GM19324 (cell line): ENCODE measurements at regions not wholly inside any gene's neighbourhood (a gene's known extent, or its start where the extent isn't known, plus 50 kb on each side); places are given as distances from the start of the nearest gene placed in this dataset.

Experiments used
- ATAC-seq: cut with Tn5 transposase; IDR thresholded peaks from one replicate; pipeline ENCODE4 v1.9.1; 2021; ENCODE audit warnings: mild to moderate bottlenecking, moderate library complexity; ENCODE audit not compliant: unreplicated experiment, low FRiP score

DNA sequence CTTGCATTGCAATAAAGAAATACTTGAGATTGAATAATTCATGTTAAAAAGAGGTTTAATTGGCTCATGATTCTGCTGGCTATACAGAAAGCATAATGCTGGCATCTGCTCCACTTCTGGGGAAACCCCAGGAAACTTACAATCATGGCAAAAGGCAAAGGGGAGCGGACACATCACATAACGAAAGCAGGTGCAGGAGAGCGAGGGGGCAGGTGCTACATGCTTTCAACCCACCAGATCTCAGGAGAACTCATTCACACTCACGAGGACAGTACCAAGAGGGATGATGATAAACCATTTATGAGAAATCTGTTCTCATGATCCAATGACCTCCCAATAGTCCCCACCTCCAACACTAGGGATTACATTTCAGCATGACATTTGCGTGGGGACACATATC lies 172.6 kb downstream of the RASSF9 start:
- ATAC-seq: no peak

- no peak for ATAC-seq
Observed at GRCh38 chr12:85664429-85664828, 171.8 kb downstream of the RASSF9 start.

DNA sequence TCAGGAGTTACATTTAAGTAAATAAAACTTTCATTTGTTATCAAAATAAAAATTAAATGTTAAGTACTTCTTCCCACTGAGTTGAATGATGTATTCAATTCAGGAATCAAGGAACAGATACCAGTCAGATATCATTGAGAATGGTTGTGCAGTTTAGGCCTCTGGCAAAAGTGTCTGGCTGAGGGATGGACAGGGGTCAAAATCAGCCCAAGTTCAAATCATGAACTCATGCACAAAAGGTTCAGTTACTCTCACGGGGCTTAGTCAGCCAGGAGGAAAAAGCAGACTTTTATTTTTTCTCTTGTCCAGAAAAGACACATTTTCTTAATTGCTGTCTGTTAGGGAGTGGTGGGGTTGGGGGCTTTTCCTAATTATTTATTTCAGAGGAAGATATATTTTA lies 166.3 kb downstream of the RASSF9 start:
- ATAC-seq: no peak

GRCh38 chr12:85672436-85672835 lies 163.8 kb downstream of the RASSF9 start:
- no peak for ATAC-seq

DNA sequence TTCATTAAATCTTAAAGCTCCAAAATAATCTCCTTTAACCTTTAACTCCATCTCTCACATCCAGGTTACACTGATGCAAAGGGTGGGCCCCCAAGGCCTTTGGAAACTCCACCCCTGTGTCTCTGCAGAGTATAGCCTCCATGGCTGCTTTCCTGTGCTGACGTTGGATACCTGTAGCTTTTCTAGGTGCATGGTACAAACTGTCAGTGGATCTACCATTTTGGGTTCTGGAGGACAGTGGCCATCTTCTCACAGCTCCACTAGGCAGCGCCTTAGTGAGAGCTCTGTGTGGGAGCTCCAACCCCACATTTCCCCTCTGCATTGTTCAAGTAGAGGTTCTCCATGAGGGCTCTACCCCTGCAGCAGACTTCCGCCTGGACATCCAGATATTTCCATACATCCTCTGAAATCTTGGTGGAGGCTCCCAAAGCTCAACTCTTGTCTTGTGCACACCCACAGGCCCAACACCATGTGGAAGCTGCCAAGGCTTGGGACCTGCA lies 162.2 kb downstream of the RASSF9 start:
- no peak for ATAC-seq

DNA sequence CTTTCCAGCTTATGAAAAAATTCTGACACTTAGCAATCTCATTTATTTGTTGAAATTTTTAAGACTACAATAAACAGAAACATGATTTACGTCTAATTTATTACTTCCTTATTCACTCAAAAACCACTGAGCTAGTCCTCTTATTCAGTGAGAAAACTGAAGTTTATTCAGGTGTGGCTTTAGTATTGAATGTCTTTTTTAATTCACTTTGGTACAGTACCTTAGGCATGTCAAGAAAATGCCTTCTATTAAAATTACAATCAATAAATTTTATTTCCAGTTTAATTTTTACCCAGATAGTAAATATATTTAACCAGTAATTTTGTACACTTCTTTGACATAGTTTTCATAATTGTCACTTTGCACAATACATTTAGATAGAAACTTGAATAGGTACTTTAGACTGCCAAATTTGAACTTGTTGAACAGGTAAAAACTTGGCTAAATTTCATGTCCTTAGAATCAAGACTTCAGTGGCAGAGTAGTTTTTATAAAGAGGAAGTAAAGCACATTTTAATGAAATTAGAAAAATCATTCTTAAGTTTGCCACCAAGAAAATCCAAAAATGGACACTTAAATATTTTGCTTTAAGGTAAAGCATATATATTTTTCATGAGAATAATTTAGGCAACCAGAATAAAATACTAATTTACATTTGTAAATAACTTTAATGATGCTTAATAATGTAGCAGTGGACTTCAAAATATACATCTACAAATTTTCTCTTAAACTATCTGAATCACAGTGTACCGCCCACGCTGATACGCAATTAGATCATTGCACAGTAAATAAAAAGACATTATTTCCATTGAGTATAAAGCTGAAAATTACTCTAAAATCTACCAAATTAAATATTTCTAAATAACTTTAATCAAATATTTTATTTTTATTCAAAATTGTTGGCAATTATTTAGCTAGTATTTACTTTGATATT lies 159.1 kb downstream of the RASSF9 start:
- ATAC-seq: no peak

DNA sequence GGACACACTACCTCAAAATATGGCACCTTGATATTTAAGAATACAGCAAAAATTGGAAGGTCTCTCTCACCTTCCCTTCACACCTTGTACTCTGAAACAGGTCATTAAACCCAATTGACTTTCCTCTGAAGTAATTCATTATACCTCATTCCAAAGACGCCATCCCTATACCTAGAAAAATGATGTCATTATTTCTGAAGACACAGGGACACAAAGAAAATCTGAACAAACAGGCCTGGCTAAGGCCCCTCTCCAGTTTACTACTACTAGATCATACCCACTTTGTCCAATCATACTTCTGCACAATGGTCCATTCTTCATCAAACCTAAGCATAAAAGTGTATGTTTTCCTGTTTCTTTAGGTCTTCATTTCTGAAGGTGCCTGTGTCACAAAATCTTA lies 156.9 kb downstream of the RASSF9 start:
- ATAC-seq: no peak

DNA sequence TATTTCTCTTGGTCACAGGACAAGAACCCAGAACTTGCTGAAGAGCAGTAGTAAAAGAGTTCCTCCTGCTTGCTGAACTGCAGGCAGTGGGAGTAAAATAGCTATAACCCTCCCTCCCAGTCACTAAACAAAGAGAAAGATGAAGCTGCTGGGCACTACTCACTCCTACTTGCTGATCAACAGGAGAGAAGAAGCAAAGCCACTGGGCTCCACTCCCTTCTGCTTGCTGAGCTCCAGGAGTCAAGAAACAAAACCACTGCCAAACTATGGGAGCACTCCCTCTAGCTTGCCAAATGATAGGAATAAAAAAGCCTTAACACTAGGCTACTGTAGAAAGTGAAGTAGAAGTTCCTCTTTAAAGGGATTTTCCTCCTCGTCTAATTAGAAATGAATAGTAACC lies 155.3 kb downstream of the RASSF9 start:
- ATAC-seq: no peak

GRCh38 chr12:85681333-85681732 lies 154.9 kb downstream of the RASSF9 start:
- no peak for ATAC-seq

DNA sequence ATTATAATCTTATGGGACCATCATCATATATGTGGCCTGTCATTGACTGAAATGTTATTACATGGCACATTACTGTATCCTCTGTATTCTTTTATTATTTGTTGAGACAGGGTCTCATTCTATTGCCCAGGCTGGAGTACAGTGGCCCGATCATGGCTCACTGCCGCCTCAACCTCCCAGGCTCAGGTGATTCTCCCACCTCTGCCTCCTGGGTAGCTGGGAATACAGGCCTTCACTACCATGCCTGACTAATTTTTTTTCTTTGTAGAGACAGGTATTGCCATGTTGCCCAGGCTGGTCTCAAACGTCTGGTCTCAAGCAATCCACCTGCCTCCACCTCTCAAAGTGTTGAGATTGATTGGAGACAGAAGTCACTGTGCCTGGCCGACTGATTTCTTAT lies 153.2 kb downstream of the RASSF9 start:
- no peak for ATAC-seq

DNA sequence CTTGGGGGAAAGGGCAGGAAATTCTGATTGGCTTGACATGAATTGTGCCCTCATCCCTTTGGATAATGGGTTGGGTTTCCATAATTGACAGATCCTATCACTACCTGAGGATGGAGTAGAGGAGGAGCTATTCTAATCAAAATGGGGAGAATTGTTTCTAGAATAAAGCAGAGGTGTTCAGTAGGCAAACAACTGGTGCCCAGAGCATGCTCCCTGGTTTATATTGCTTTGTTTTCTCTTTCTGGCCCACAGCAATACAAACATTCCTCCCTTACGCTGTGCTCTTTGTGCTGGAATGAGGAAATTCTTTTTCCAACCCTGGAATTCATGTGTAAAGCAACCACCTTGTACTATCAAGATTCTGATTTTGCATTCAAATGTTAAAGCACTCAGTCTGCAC lies 147.4 kb downstream of the RASSF9 start:
- no peak for ATAC-seq

- ATAC-seq: no peak
Observed at GRCh38 chr12:85690146-85690545, 146.1 kb downstream of the RASSF9 start.

GRCh38 chr12:85693093-85693665 lies 143.0 kb downstream of the RASSF9 start:
- ATAC-seq: no peak

- ATAC-seq: no peak
Observed at GRCh38 chr12:85695097-85695715, 141.0 kb downstream of the RASSF9 start.

DNA sequence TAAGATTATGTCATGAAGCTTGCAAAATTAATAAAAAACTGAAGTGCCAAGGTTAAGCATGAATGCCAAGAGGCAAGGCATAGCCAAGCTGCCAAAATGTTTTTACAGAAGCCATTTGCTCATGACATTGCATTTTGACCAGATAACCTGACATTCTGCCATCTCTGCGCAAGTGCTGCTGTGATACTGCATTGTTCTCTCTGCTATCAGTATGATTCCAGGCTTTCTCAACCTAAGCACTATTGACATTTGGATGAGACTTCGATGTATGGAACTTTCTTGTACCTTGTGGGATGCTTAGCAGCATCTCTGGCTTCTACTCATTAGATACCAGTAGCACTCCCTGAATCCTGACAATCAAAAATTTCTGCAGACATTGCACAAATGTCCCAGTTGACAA lies 139.2 kb downstream of the RASSF9 start:
- no peak for ATAC-seq

DNA sequence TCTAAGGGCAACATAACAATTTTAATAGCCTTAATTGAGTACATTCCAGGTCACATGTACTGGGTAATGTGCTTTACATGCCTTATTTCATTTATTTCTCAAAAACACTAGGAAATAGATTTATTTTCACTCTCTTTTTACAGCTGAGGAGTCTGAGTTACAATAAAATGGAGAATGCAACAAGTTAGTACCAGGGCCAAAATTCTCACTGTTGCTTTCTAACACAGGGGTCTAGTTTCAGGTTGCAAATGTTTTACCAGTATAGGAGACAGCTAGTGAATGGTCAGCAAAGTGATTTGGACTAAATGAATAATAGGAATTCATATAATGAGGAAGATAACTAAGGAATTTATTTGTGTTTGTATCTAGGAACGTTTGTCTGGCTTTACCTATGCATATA lies 137.3 kb downstream of the RASSF9 start:
- ATAC-seq: no peak

DNA sequence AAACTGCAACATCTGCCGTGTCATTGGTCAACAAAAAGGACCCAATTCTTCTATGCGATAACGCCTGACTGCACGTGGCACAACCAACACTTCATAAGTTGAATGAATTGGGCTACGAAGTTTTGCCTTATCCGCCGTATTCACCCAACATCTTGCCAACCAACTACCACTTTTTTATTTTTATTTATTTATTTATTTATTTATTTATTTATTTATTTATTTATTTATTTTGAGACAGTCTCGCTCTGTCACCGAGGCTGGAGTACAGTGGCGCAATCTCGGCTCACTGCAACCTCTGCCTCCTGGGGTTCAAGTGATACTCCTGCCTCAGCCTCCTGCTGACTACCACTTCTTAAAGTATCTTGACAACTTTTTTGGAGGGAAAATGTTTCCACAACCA lies 127.4 kb downstream of the RASSF9 start:
- no peak for ATAC-seq

GRCh38 chr12:85711735-85712390 lies 124.3 kb downstream of the RASSF9 start:
- ATAC-seq: no peak

DNA sequence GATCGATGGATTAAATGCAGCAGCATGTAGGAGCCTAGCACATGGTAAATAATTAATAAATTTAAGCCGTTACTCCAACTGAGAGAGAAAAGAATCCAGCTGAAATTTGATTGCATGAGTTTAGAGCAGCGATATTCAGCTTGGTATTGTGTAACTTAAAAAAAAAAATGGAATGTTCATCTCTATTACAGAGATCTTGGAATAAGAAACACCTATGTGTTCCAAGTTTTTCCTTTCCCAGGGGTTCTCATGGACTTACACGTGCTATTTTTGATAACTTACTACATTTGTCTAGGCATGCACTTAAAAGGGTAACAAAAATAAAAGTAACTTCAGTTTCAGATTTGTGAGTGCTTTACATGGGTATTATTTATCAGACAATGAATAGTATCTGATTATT lies 122.8 kb downstream of the RASSF9 start:
- ATAC-seq: no peak

DNA sequence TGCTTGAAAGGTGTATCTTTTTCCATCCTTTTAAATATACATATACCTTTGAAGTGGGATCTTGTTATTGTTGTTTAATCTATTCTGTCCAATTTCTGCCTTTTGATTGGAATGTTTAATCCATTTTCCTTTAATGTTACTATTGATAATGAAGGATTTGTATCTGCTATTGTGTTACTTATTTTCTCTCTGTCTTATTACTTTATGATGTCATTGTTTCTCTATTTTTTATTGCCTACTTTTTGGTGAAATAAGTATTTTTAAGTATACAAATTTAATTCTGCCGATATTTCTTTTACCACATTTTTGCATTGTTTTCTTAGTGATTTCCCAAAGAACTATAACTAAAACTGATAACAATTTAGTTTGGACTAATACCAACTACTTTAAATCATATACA lies 121.8 kb downstream of the RASSF9 start:
- ATAC-seq: no peak
